Neural cell (in vitro differentiated cells): ENCODE measurements at regions not wholly inside any gene's neighbourhood (a gene's known extent, or its start where the extent isn't known, plus 50 kb on each side); places are given as distances from the start of the nearest gene placed in this dataset.
"Not testable (repeated sequence)": the region's sequence is repeated elsewhere in the genome, so short reads cannot be mapped to it uniquely, and the experiment has no call there.

Source experiments
- EZH2 ChIP-seq: fragments of 200-600, 300-800 bp; shearing (Covaris generic), sonication (generic); IDR thresholded peaks from 2 replicates; pipeline ENCODE4 v1.6.1; 2014; ENCODE audit warnings: antibody characterized with exemption, low read length, borderline replicate concordance, mild to moderate bottlenecking; ENCODE audit not compliant: insufficient read depth, poor library complexity, severe bottlenecking
- TF ChIP-seq, protein P1 (sequence below): IDR thresholded peaks from 2 replicates; pipeline ENCODE4 v1.6.1; 2012; ENCODE audit warnings: borderline replicate concordance

DNA sequence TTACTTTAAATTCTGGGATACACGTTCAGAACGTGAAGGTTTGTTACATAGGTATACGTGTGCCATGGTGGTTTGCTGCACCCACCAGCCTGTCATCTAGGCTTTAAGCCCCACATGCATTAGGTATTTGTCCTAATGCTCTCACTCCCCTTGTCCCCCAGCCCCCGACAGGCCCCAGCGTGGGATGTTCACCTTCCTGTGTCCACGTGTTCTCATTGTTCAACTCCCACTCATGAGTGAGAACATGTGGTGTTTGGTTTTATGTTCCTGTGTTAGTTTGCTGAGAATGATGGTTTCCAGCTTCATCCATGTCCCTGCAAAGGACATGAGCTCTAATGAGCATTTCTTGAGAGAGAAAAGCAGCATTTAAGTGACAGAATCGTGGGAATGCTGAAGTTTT, 726.6 kb downstream of the TDRD15 start:
- not testable (repeated sequence) for TF ChIP-seq EZH2
- TF ChIP-seq, protein P1, sequence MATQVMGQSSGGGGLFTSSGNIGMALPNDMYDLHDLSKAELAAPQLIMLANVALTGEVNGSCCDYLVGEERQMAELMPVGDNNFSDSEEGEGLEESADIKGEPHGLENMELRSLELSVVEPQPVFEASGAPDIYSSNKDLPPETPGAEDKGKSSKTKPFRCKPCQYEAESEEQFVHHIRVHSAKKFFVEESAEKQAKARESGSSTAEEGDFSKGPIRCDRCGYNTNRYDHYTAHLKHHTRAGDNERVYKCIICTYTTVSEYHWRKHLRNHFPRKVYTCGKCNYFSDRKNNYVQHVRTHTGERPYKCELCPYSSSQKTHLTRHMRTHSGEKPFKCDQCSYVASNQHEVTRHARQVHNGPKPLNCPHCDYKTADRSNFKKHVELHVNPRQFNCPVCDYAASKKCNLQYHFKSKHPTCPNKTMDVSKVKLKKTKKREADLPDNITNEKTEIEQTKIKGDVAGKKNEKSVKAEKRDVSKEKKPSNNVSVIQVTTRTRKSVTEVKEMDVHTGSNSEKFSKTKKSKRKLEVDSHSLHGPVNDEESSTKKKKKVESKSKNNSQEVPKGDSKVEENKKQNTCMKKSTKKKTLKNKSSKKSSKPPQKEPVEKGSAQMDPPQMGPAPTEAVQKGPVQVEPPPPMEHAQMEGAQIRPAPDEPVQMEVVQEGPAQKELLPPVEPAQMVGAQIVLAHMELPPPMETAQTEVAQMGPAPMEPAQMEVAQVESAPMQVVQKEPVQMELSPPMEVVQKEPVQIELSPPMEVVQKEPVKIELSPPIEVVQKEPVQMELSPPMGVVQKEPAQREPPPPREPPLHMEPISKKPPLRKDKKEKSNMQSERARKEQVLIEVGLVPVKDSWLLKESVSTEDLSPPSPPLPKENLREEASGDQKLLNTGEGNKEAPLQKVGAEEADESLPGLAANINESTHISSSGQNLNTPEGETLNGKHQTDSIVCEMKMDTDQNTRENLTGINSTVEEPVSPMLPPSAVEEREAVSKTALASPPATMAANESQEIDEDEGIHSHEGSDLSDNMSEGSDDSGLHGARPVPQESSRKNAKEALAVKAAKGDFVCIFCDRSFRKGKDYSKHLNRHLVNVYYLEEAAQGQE = not testable (repeated sequence)
